GM12873 (cell line): ENCODE measurements at regions not wholly inside any gene's neighbourhood (a gene's known extent, or its start where the extent isn't known, plus 50 kb on each side); places are given as distances from the start of the nearest gene placed in this dataset.

ENCODE experiments used
- CTCF ChIP-seq: IDR thresholded peaks from 2 replicates; pipeline ENCODE4 v1.5.1; 2012; ENCODE audit warnings: low read depth, mild to moderate bottlenecking, moderate library complexity, low read length, control low read depth; ENCODE audit not compliant: insufficient read depth; ENCODE audit errors: missing control alignments

GRCh38 chr7:88545663-88546062 is 213.8 kb upstream of the ZNF804B start:
- no peak for TF ChIP-seq CTCF

- no peak for TF ChIP-seq CTCF
Observed at GRCh38 chr7:88540012-88540411, 219.5 kb upstream of the ZNF804B start.

- TF ChIP-seq CTCF, result no peak
Observed at GRCh38 chr7:88539518-88539917, 220.0 kb upstream of the ZNF804B start.

- TF ChIP-seq CTCF, result no peak
Observed at GRCh38 chr7:88523645-88524044, 217.0 kb upstream of the STEAP4 start.

- TF ChIP-seq CTCF, result no peak
Observed at GRCh38 chr7:88522771-88523293, 216.1 kb upstream of the STEAP4 start.

- no peak for TF ChIP-seq CTCF
Observed at GRCh38 chr7:88516429-88516828, 209.7 kb upstream of the STEAP4 start.

GRCh38 chr7:88515301-88515700 is 208.6 kb upstream of the STEAP4 start:
- TF ChIP-seq CTCF, result no peak

GRCh38 chr7:88509341-88509740 is 202.6 kb upstream of the STEAP4 start:
- no peak for TF ChIP-seq CTCF
